Stimulated activated CD8-positive, alpha-beta memory T cell treated with anti-CD3 and anti-CD28 coated beads, Interleukin-4, amount 100 ng/mL, for 1 hour (primary cell): ENCODE measurements at regions not wholly inside any gene's neighbourhood (a gene's known extent, or its start where the extent isn't known, plus 50 kb on each side); places are given as distances from the start of the nearest gene placed in this dataset.

Experiments used
- DNase-seq, 2 donors: peaks; one replicate each; pipeline ENCODE4 v3.0.0-alpha.2; 2020; ENCODE audit warnings: low read depth in 2 of 2, low spot score in 1 of 2

DNA sequence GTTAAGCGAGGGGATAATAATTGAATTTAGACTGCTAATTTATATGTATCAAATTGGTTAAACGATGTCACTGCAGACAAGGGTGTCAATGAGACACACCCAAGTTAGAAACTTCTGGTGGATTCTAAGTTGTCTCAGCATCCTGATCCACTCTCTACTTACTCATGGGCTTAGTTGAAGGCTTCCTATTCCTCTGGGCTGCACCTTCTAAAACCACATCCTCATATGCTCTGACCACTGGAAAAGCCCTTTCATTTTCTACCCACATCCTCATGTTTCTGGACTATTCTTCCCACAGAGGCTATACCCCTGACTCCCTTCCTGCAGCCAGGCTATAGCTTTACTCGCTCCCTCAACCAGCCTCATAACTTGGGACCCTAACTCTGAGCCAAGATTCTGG is 493.8 kb downstream of the VRK1 start:
- DNase-seq, result no peak

DNA sequence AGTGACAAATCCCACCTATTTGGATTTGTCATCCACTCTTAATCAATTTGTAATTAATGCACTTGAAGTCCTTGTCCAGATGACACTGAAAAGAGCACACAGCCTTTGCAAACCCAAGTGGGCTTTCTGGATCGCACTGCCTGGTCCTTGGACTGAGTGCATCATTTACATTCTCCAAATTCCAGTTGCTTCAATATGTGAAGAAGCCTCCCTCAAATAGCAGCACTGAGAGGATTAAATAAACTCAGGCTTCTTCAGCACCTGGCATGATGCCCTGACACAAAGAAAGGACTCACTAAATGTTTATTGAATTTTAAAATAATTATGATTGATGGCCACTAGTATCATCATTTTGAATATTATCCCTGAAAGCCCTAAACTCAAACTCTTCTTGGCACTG is 496.5 kb downstream of the VRK1 start:
- no peak for DNase-seq

DNA sequence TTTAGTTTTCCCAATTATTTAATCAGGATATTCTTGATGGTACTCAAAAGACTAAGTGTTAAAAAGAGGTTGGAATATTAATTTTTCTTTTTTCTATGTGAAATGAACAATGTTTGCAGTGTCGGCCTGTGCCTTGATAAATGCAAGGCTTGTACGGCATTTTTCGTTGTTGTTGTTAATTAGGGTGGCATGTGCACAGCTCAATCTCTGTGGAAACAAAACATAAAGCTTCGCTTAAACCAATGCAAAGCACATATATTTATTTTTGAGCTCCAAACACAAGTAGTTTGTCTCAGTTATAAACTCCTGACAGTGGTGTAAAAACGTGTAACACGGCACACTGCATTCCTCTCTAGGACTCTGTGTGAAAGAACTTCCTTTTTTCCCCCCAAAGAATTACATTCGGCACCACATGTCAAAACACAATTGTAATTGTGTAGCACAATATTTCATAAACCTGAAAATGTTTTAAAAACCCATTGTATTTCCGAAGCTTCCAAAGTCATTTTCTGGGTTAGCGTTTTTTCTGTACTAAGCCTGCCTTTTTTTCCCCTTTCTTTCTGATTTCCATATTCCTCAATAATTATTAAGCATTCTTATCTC is 498.0 kb downstream of the VRK1 start:
- no peak for DNase-seq

DNA sequence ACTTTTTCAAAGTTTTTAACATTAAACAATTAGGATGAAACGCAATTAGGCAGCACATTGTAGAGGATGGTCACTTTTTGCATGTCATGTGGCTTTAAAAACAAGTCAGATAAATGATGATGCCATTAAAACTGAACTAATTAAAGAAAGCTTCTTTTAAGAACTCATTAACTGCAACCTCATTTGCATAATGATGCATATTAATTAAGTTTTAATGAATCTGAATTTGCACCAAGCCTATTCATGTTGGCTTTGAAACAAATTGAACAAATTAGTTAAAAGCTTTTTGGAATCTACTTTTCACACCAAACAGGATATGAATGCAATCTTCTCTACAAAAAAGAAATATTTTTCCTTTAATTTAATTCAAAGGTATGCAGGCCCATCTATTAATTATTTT is 499.0 kb downstream of the VRK1 start:
- no peak for DNase-seq

DNA sequence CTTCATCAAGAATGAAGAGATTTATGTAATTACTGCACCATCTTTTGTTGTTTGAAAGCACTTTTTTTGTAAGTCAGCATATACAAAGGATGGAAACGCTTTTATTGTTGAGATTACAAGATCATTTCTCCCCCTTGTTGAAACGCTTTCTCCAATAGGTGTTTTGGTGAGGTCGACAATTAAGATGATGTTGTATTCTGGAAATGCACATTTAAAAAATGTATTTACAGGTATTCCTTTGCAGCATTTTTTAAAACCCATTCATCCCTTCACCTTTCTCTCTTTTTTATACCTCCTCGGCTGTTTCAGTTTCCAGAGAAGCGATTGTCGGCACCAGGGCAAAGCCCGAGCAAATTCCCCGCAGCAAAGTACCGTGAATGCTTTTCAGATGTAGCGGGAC is 499.9 kb downstream of the VRK1 start:
- DNase-seq, result no peak

DNA sequence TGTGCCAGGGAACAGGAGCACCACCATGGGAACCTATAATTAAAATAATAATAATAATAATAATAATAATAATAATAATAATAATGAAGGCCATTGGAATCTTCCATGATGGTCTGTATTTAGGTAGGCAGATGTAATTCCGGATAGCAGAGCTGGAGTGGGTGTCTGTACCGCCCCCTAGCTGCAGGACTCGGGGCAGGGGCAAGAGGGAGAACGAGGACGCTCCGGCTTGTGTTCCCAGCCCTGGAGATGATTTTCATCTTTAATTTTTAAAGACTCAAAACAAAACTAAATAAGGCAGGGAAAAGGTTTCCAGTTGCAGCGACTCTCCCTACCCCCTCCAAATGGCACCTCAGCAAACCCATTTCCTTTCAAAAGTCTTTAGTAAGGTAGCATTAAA is 501.1 kb downstream of the VRK1 start:
- no peak for DNase-seq

DNA sequence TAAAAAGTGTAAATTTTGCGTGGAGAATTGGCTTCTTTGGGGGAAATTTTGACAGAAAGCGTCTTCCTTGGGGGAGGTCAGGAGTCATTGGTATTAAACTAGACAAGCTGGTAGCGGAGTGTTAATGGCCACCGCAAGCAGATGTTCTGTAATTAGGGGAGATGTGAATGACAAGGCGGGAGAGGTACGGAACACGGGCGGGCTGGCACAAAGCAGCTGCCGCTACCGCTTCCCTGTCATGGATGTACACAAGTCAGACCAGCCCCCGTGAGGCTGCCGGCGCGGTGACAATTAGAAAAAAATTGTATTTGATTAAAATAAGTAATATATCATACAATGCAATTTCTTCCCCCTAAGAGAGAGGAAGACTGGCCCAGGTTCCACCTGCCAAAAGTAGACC is 501.6 kb downstream of the VRK1 start:
- DNase-seq, result no peak

DNA sequence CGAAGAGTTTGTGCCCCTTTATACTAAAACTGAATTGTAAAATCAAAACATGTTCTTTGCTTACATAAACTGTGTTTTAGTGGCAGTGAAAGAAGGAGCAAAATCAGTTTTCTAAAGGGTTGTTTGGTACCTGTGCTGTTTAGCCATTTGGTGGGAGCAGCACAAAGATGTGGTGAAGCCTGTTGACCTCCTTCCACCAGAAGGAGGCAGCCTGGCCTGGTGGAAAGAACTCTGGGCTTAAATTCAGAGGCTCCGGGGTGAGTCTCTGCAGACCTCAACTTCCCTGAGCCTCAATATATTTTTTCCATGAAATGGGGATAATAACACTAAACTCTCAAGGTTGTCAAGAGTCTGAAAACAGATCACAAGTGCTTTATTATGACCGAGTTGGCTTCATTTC is 502.5 kb downstream of the VRK1 start:
- DNase-seq, result no peak

DNA sequence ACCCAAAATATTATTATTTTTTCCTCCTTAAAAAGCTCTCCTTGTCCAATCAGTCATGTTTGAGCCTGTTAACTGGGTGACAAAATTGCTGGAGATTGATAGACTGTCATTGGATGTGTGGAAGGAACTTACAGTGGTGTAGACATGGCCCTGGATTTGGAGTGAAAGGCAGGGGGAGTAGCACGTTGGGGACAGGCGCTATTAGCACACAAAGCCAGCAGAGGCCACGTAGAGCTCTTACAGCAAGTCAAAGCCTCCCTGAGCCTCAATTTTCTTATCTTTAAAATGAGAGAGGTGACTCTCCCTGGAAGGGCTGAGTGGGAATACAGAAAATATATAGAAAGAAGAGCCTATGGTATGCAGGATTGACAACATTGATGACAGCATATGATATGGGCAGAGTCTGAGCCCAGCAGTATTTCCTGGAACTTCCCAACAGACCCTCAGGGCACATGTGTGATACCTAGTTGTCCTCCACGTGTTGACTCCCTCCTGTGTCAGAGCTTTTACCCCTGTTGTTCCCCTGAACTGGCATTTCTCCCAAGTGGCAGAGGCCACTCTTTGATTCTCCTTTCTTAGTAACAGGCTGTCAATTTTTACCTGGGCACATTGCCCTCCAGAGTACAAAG is 504.9 kb downstream of the VRK1 start:
- DNase-seq, result no peak

DNA sequence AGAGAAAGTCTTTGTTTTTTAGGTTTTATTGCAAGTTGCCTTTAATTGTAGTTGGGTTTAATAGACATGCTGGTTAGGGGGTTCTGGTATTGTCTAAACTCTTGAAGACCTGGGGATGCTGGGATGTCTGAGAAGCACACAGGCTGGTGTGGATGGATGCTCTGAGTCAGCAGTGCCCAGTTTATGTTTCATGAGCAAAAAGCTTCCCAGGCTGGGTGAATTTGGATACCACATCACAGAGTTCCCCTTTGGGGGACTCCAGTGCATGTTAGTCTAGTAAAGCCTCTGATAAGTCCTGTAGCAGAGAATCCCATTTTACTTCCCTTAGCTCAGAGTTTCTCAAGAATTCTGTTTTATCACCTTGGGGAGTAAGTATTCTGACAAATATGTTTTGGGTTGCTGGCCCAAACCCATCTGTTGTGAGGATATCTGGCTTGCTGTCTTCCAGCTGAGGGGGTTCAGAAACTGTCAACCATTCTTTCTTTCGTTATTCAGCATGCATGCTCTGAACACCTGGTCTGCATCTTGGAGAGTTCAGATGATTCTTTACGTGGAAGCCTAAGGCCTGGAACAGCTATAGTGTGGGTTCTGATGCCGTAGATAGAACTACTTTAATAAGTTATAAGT is 509.1 kb downstream of the VRK1 start:
- DNase-seq, result no peak

DNA sequence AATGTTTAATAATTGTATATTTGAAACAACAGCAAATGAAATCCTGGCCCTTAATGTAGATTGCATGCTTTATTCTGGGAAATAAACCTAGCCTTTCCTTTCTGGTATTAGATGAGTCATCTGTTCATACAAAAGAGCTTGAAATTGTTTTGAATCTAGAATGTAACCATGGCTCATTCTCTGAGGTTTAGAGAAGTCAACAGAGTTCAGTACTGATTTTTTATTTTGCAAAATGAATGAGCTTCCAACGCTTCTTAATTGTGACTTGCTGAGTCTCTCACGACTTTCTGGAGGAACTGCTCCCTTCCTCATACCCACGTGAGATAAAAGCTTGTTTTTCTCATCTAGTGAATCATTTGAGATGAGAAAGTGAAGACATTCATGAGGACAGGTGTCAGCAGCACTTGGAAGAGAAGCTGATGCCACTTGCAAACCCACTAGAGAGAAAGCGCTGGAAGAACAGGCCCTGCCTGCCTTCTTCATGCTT is 509.6 kb downstream of the VRK1 start:
- no peak for DNase-seq

DNA sequence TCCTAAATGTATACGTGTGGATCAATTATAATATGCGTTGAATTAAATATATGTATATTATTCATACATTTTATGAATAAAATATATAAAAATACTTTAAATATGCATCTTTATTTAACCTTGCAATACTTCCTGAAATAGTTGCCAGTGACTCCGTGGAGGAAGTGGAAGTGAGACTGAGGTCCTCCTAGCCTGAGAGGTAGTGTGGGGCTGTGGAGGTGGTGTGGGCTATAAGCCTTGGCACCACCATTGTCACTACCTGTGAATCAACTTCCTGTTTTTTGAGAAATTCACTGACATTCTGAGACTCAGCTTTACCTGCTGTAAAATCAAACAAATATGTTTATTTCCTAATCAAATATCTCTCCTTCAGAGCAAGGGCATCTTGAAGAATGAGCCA is 514.2 kb downstream of the VRK1 start:
- no peak for DNase-seq

DNA sequence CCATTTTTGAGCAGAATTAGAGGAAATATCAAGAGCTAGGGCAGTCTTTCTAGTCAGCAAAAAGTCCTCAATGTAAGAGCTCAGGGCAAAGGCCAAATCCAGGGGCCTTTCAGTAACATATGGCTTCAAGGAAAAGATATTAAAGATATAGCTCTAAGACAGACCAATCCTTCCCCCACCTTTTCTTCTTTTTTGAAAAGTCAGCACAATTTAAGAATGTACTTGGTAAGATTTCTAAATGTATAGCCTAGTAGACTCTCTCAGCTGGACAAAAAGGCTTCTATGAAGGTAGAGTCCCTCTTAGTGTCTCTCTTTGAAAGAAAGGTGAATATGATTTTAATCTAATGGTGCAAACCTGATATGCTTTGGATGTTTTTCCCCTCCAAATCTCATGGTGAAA is 515.7 kb downstream of the VRK1 start:
- DNase-seq, result no peak

DNA sequence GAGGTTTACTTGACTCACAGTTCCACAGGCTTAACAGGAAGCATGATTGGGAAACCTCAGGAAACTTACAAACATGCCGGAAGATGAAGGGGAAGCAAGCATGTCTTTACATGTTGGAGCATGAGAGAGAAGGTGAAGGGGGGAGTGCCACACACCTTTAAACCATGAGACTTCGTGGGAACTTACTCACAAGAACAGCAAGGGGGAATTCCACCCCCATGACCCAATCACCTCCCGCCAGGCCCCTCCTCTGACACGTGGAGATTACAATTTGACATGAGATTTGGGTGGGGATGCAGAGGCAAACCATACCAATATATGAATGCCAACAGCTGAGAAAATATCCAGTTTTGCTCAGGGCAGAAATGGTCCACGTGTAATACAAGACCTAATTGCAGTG is 518.6 kb downstream of the VRK1 start:
- no peak for DNase-seq

DNA sequence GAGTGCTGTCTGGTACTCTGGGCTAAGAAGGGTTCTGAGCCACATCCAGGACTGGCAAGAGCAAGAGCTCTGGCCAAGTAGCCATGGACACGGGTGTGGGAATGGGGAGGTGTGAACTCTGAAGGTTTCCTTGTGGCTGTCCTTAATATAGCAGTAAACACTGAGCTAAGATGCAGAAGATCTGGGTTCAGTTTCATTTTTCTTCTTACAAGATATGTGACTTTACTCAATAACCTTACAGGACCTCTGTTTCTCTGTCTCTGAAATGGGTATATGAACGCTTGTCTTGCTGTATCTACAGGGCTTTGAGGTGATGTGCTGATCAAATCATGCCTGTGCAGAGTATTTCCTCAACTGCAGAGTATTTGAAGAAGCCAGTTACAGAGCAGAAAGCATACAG is 521.2 kb downstream of the VRK1 start:
- no peak for DNase-seq

DNA sequence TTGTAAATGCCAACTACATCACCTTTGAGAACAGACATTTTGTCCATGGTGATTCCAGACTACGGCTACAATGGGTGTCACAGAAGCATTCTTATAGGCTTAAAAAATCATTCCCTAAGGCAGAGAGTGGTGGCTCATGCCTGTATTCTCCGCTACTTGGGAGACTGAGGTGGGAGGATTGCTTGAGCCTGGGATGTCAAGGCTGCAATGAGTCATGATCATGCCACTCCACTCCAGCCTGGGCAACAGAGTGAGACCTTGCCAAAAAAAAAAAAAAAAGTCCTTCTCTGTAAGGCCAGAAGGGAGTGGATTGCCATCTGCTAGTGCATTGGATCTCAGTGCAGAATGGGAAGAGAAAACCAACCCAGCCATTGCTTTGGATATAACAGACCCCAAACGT is 522.5 kb downstream of the VRK1 start:
- no peak for DNase-seq

DNA sequence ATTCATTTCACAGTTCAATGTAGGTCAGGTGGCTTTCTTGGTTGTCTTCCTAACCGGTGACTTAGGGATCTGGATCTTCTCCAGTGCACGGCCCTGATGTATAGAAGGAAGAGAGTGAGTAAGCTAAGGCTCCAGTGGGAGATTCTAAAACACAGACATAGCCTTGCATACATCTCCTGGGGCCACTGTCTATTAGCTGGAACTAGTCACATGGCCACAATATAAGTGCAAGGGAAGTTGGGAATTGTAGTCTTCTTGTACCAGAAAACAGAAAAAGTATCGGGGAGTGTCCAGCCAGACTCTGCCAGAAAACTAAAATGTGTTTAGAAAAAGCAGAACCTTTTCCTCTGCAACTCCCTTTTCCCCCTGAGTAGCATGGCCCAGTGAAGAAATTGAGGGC is 531.6 kb downstream of the VRK1 start:
- DNase-seq, result no peak

DNA sequence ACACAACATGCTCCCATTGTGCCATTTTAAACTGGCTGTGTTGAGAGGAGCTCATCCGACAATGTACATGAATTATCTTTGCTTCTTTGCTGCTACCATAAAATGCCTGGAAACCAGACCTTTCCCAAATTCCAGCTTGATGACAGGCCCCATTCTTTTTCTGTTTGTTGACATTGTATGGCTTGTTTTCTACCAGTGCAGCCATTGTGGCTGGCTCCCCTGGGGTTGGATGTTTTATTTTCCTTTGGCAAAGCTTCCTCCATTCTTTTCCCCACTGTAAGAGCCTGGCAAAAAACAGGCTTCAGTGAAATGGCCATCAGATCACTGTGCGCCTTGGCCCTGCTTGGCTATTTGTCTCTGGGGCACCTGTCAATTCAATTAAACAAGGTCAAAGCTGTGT is 532.5 kb downstream of the VRK1 start:
- no peak for DNase-seq

DNA sequence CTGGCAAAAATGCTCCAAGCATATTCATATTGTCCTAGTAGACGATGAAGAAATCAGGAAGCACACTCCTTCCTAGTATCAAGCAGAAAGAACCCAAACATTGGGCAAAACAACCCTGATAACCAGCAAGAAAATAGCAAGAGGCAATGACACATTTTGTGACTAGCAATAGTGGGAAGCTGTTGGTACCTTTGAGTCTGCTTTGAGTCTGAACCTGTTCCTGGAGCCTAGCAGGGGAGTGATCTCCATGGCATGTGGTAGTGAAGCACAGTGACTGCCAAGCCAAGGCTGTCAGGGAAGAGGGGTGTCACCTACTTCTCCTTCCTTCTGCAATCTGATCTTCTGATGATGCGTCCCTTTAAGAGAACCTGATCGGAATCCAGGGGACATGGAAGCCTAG is 533.9 kb downstream of the VRK1 start:
- no peak for DNase-seq

DNA sequence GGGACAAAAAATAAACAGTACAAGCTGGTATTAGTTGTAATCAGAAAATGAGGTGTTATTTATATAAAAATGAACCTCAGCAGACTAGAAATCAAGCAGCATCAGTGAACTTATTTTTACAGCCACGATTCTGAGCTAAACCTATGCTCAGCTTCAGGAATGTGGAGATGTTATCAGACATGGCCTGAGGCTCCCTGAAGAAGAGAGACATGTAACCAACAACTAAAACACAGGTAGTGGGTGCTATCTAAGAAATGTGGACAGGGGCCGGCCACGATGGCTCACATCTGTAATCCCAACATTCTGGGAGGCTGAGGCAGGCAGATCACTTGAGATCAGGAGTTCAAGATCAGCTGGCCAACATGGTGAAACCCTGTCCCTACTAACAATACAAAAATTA is 534.3 kb downstream of the VRK1 start:
- DNase-seq, result no peak

DNA sequence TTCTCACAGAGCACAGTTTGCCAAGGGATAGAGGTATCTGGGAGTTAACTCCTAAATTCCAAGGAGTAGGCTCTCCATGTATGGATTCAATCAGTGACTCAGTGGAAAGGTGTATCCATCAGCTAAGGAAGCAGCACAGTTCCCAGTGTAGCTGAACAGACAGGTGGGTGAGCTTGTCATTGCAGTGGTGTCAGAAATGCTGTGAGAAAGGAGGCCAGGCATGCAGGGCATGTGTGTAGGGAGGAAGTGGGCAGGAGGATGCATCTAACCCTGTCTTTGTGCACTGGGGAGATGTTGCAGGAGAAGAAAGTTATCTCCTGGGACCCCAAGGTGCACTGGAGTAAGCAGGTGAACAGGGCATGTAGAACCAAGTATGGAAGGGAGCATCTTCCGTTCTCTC is 539.0 kb downstream of the VRK1 start:
- DNase-seq, result no peak

DNA sequence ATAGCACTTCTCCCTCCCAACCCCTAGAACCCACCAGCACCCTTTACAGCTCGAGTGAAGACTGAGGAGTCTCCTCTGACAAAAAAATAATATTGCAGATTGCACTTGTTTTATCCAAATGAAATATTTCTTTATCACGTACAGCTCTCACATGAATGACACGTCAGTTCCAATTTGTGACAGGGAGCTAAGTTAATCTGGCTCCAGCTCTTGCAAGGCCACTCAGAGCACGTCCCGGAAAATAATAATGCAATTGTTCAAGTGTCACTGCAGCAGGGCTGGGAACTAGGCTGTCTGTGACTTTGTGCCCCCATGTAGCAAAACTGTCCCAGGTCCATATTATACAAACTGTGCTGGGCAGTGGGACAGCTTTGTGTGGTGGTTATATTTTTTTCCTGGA is 539.6 kb downstream of the VRK1 start:
- DNase-seq, result no peak

DNA sequence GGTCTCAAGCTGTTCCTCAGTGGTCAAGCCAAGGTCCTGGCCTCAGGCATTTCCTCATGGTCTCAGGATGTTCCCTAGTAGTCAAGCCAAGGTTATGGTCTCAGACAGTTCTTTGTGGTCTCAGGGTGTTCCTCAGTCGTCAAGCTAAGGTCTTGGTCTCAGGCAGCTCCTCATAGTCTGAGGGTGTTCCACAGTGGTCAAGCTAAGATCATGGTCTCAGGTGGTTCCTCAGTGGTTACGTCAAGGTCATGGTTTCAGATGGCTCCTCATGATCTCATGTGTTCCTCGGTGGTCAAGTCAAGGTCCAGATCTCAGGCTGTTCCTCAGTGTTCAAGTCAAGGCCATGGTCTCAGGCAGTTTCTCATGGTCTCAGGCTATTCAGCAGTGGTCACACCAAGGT is 540.1 kb downstream of the VRK1 start:
- DNase-seq, result no peak
